ENCODE measurements at regions not wholly inside any gene's neighbourhood (a gene's known extent, or its start where the extent isn't known, plus 50 kb on each side); places are given as distances from the start of the nearest gene placed in this dataset.

- TF ChIP-seq TEAD4 (IDR thresholded peaks at IDR 0.05; ENCODE audit: borderline replicate concordance, insufficient read depth) = no peak
Measured at GRCh38 chr13:111866731-111867245, 200.2 kb upstream of the SOX1 start (continued).

- TF ChIP-seq FOXJ3 (CRISPR knock-in tag; IDR thresholded peaks at IDR 0.05) (no peak), REST (IDR thresholded peaks at IDR 0.05; ENCODE audit: low read depth, low read length) (no peak), TEAD4 (IDR thresholded peaks at IDR 0.05; ENCODE audit: borderline replicate concordance, insufficient read depth) (no peak), SMC3 (IDR thresholded peaks at IDR 0.05; ENCODE audit: low read depth, low read length) (no peak), RCOR1 (IDR thresholded peaks at IDR 0.05; ENCODE audit: low read length) (no peak), POLR2AphosphoS5 (IDR thresholded peaks at IDR 0.05; ENCODE audit: low read depth, low read length) (no peak), TAF1 (IDR thresholded peaks at IDR 0.05; ENCODE audit: borderline replicate concordance, low read depth, low read length) (no peak), EP300 (IDR thresholded peaks at IDR 0.05; ENCODE audit: borderline replicate concordance in 1 of 2, low read depth in 1 of 2, low read length in 1 of 2) (no peak), CHD2 (IDR thresholded peaks at IDR 0.05; ENCODE audit: low read length, partially characterized antibody) (no peak), ZBTB33 (IDR thresholded peaks at IDR 0.05; ENCODE audit: borderline replicate concordance, low read depth) (no peak)
- H3K27me3 ChIP-seq (ENCODE audit: insufficient read depth) = no peaks in the 10 kb centered on the region; the same call in 1 of the 2 replicates
- H3K4me3 ChIP-seq (ENCODE audit: low read depth in 2 of 2, low read length in 1 of 2) = no peak overlapping the region
- H3K9me2 ChIP-seq = no peaks in the 10 kb centered on the region
- H2AFZ ChIP-seq (ENCODE audit: low read depth) = no peak overlapping the region
- H3K9me3 ChIP-seq = no peaks in the 10 kb centered on the region
- 0% methylated on average over 1 of the region's 1 CpG for WGBS (ENCODE audit: low lambda C conversion rate)
- H3K36me3 ChIP-seq (replicated peaks in 1 of 2; ENCODE audit: control insufficient read depth in 1 of 2, insufficient read depth in 2 of 2, low read length in 1 of 2) = no peaks in the 10 kb centered on the region
- no peak overlapping the region for H3K4me2 ChIP-seq
- no peak for DNase-seq
- no peaks in the 10 kb centered on the region for H3K4me1 ChIP-seq (ENCODE audit: control insufficient read depth in 1 of 2, insufficient read depth in 2 of 2, low read depth in 1 of 2, low read length in 1 of 2)
- ChIA-PET POLR2A (interaction anchor here (1.0 kb wide), 1 partner anchor 13 kb away, joined by 3 read pairs; no protein-coding TSS in a partner anchor), CTCF (no interaction called here)
- H4K20me1 ChIP-seq (ENCODE audit: insufficient read depth) = no peaks in the 10 kb centered on the region
- no peak overlapping the region for H3K9ac ChIP-seq
- H3K27ac ChIP-seq (ENCODE audit: low read depth in 2 of 2, low read length in 1 of 2) = no peak overlapping the region
- no peaks in the 10 kb centered on the region for H3K79me2 ChIP-seq (ENCODE audit: insufficient read depth)
- H3F3A ChIP-seq (replicated peaks; ENCODE audit: insufficient read depth) = no peaks in the 10 kb centered on the region
Measured at GRCh38 chr13:111867657-111868056, 199.3 kb upstream of the SOX1 start.

Data from SK-N-SH (cell line).